Stimulated activated CD4-positive, alpha-beta T cell treated with anti-CD3 and anti-CD28 coated beads, Interleukin-12 subunit alpha, Interleukin-12 subunit beta, amount 100 ng/mL, for 48 hours (primary cell): ENCODE measurements at regions not wholly inside any gene's neighbourhood (a gene's known extent, or its start where the extent isn't known, plus 50 kb on each side); places are given as distances from the start of the nearest gene placed in this dataset.
"Not testable (repeated sequence)": the region's sequence is repeated elsewhere in the genome, so short reads cannot be mapped to it uniquely, and the experiment has no call there.

ENCODE experiments used
- DNase-seq, 3 donors: peaks; one replicate each; pipeline ENCODE4 v3.0.0-alpha.2; 2020; ENCODE audit warnings: low read depth in 2 of 3, low spot score in 1 of 3

- no peak for DNase-seq
Measured at GRCh38 chr3:178967177-178967532, 104.5 kb downstream of the ZMAT3 start.

GRCh38 chr3:178966299-178967176, 105.1 kb downstream of the ZMAT3 start:
- DNase-seq, result no peak

- no peak for DNase-seq
Measured at GRCh38 chr3:178964551-178964950, 107.1 kb downstream of the ZMAT3 start.

- DNase-seq, result no peak
Measured at GRCh38 chr3:178960918-178961317, 110.7 kb downstream of the ZMAT3 start.

- DNase-seq, result no peak
Measured at GRCh38 chr3:178960181-178960580, 111.4 kb downstream of the ZMAT3 start.

GRCh38 chr3:178950676-178951075, 120.9 kb downstream of the ZMAT3 start:
- peak in 2 of 3 donors; percentile 3 to 14 for DNase-seq

GRCh38 chr3:178949896-178950295, 121.7 kb downstream of the ZMAT3 start:
- DNase-seq, result no peak

GRCh38 chr3:178948546-178948945, 123.1 kb downstream of the ZMAT3 start:
- DNase-seq, result no peak

GRCh38 chr3:178947738-178948137, 123.9 kb downstream of the ZMAT3 start:
- no peak for DNase-seq

- DNase-seq, result not testable (repeated sequence)
Measured at GRCh38 chr3:178942261-178942660, 129.3 kb downstream of the ZMAT3 start.

GRCh38 chr3:178930116-178930515, 141.5 kb downstream of the ZMAT3 start:
- DNase-seq, result no peak

GRCh38 chr3:178916223-178916622, 155.4 kb downstream of the ZMAT3 start:
- no peak for DNase-seq

- DNase-seq, result no peak
Measured at GRCh38 chr3:178915365-178915764, 156.2 kb downstream of the ZMAT3 start.

- DNase-seq, result no peak
Measured at GRCh38 chr3:178907081-178907480, 164.5 kb downstream of the ZMAT3 start.

GRCh38 chr3:178901204-178901603, 170.4 kb downstream of the ZMAT3 start:
- no peak for DNase-seq

- no peak for DNase-seq
Measured at GRCh38 chr3:178900029-178900646, 171.5 kb downstream of the ZMAT3 start.

- DNase-seq, result no peak
Measured at GRCh38 chr3:178895178-178895789, 176.3 kb downstream of the ZMAT3 start.
